ENCODE measurements at regions not wholly inside any gene's neighbourhood (a gene's known extent, or its start where the extent isn't known, plus 50 kb on each side); places are given as distances from the start of the nearest gene placed in this dataset.

- H3K9me3 ChIP-seq (ENCODE audit: control insufficient read depth in 1 of 2, insufficient read depth in 1 of 2, low read length in 2 of 2): peaks cover 0 to 14% of the 10 kb centered on the region in 2 experiments
- no peak overlapping the region for H3K27ac Mint-ChIP-seq
- H3K4me3 ChIP-seq (ENCODE audit: low read length): no peak overlapping the region
- H3K4me1 ChIP-seq (ENCODE audit: insufficient read depth, low read length): peaks cover 14% of the 10 kb centered on the region
- no peak for ATAC-seq (ENCODE audit: poor library complexity)
- peaks cover 6% of the 10 kb centered on the region for H3K4me1 Mint-ChIP-seq (ENCODE audit: low read depth)
- no peaks in the 10 kb centered on the region for H3K36me3 ChIP-seq (ENCODE audit: insufficient read depth, low read length)
- H3K4me3 Mint-ChIP-seq: no peak overlapping the region
- TF ChIP-seq CTCF (IDR thresholded peaks at IDR 0.05): no peak
- POLR2A ChIA-PET: no interaction called here
- H3K27ac ChIP-seq (ENCODE audit: low read depth in 1 of 2, low read length in 2 of 2): no peak overlapping the region
- DNase-seq: no peak
- intact Hi-C loops (cut with DNase I, micrococcal nuclease): loop anchor here (1.0 to 5.0 kb wide), 3 partner anchors 619 to 640 kb away; no protein-coding TSS in a partner anchor
- H3K9me3 Mint-ChIP-seq: no peaks in the 10 kb centered on the region
- H3K27me3 ChIP-seq (ENCODE audit: control insufficient read depth in 1 of 2, insufficient read depth in 2 of 2, low read length in 2 of 2): no peaks in the 10 kb centered on the region
- no peaks in the 10 kb centered on the region for H3K36me3 Mint-ChIP-seq (ENCODE audit: low read depth)
- peaks cover 18% of the 10 kb centered on the region for H3K27me3 Mint-ChIP-seq
- CTCF ChIA-PET: no interaction called here
Measured at GRCh38 chr10:44311563-44312051, 73.3 kb downstream of the CXCL12 start.

DNA sequence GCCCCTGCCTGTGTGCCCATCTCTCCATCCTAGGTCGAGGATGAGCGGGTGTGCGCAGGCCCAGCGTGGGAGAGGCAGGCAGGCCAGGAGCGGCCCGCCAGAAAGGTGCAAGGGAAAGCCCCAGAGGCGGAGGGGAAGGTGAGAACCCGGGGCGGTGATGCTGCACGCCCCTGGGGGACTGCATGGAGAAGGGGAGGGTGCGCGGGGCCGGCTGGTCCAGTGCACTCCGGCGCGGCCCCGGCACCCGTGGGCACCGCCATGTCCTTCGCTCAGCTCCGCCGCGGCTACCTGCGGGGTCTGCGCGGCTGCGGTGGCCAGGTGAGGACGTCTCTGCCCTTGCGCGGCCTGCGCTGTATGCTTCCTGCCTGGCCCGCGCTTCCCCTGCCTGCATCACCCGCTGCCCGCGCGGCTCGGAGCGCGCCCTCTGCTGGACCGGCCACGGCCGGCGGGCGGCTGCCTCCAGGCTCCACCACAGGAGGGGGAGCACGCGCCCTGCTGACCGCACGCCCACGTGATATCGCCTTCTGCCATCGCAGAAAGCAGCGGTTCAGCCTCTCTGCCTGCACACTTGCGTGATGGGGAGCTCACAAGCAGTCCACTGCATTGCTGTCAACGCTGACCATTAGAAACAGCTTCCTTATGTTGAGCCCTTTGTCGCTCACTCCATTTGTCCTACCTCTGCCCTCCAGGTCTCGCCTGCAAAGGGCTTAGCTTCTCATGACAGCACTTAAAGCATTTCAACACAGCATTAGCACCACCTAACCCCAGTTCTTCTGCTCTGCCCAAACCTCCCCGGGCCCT is 73.9 kb downstream of the CXCL12 start:
- no peak overlapping the region for H3K27ac Mint-ChIP-seq
- POLR2A ChIA-PET: no interaction called here
- Histone ChIP-seq H3K27ac (ENCODE audit: low read depth in 1 of 2, low read length in 2 of 2) (no peak overlapping the region), H3K9me3 (ENCODE audit: control insufficient read depth in 1 of 2, insufficient read depth in 1 of 2, low read length in 2 of 2) (peaks cover 0 to 14% of the 10 kb centered on the region in 2 experiments), H3K36me3 (ENCODE audit: insufficient read depth, low read length) (no peaks in the 10 kb centered on the region), H3K4me3 (ENCODE audit: low read length) (peak overlapping the region; percentile 22), H3K27me3 (ENCODE audit: control insufficient read depth in 1 of 2, insufficient read depth in 2 of 2, low read length in 2 of 2) (no peaks in the 10 kb centered on the region), H3K4me1 (ENCODE audit: insufficient read depth, low read length) (peaks cover 14% of the 10 kb centered on the region)
- H3K27me3 Mint-ChIP-seq: peaks cover 18% of the 10 kb centered on the region
- intact Hi-C loops (cut with DNase I, micrococcal nuclease): loop anchor here (1.0 to 5.0 kb wide), 3 partner anchors 619 to 640 kb away; no protein-coding TSS in a partner anchor
- peak; percentile 49 for TF ChIP-seq CTCF (IDR thresholded peaks at IDR 0.05)
- ATAC-seq (ENCODE audit: poor library complexity) (peak; percentile 73), DNase-seq (peak; percentile 15 to 80 (median 50))
- H3K9me3 Mint-ChIP-seq: no peaks in the 10 kb centered on the region
- H3K36me3 Mint-ChIP-seq (ENCODE audit: low read depth): no peaks in the 10 kb centered on the region
- H3K4me1 Mint-ChIP-seq (ENCODE audit: low read depth): peaks cover 6% of the 10 kb centered on the region
- CTCF ChIA-PET: no interaction called here
- no peak overlapping the region for H3K4me3 Mint-ChIP-seq

GRCh38 chr10:44309939-44310761 is 74.7 kb downstream of the CXCL12 start:
- peaks cover 18% of the 10 kb centered on the region for H3K27me3 Mint-ChIP-seq
- no peak for TF ChIP-seq CTCF (IDR thresholded peaks at IDR 0.05)
- H3K4me3 ChIP-seq (ENCODE audit: low read length): peak overlapping the region; percentile 22
- H3K4me1 Mint-ChIP-seq (ENCODE audit: low read depth): peaks cover 6% of the 10 kb centered on the region
- H3K36me3 Mint-ChIP-seq (ENCODE audit: low read depth): no peaks in the 10 kb centered on the region
- peaks cover 0 to 11% of the 10 kb centered on the region in 2 experiments for H3K9me3 ChIP-seq (ENCODE audit: control insufficient read depth in 1 of 2, insufficient read depth in 1 of 2, low read length in 2 of 2)
- CTCF ChIA-PET: no interaction called here
- H3K27ac Mint-ChIP-seq: no peak overlapping the region
- ATAC-seq (ENCODE audit: poor library complexity): peak; percentile 17
- H3K9me3 Mint-ChIP-seq: no peaks in the 10 kb centered on the region
- peaks cover 14% of the 10 kb centered on the region for H3K4me1 ChIP-seq (ENCODE audit: insufficient read depth, low read length)
- H3K4me3 Mint-ChIP-seq: no peak overlapping the region
- POLR2A ChIA-PET: no interaction called here
- H3K36me3 ChIP-seq (ENCODE audit: insufficient read depth, low read length): no peaks in the 10 kb centered on the region
- DNase-seq: peak in 3 of 14 experiments; percentile 9 to 56 (median 49)
- intact Hi-C loops (cut with DNase I, micrococcal nuclease): loop anchor here in 1 of 2 experiments (2.0 to 5.0 kb wide), 2 partner anchors 618 to 637 kb away; no protein-coding TSS in a partner anchor
- H3K27ac ChIP-seq (ENCODE audit: low read depth in 1 of 2, low read length in 2 of 2): no peak overlapping the region
- no peaks in the 10 kb centered on the region for H3K27me3 ChIP-seq (ENCODE audit: control insufficient read depth in 1 of 2, insufficient read depth in 2 of 2, low read length in 2 of 2)

Measured in CD4-positive, alpha-beta T cell (primary cell).